Duodenal mucosa (tissue), 2 donors: ENCODE measurements at regions not wholly inside any gene's neighbourhood (a gene's known extent, or its start where the extent isn't known, plus 50 kb on each side); places are given as distances from the start of the nearest gene placed in this dataset.

Experiments used
- H3K27ac ChIP-seq: one replicate; pipeline ENCODE4 v1.7.0; 2013; ENCODE audit warnings: low read depth, low read length
- H3K27me3 ChIP-seq, 2 donors: one replicate each; pipeline ENCODE4 v1.7.0; 2013; ENCODE audit warnings: low read length in 2 of 2, control low read depth in 1 of 2; ENCODE audit not compliant: insufficient read depth in 2 of 2, control insufficient read depth in 1 of 2
- H3K36me3 ChIP-seq, 2 donors: one replicate each; pipeline ENCODE4 v1.7.0; 2013; ENCODE audit warnings: low read length in 2 of 2, control low read depth in 1 of 2; ENCODE audit not compliant: insufficient read depth in 2 of 2, control insufficient read depth in 1 of 2
- H3K4me1 ChIP-seq, 2 donors: one replicate each; pipeline ENCODE4 v1.7.0; 2013; ENCODE audit warnings: low read length in 2 of 2, control low read depth in 1 of 2; ENCODE audit not compliant: insufficient read depth in 2 of 2, control insufficient read depth in 1 of 2
- H3K4me3 ChIP-seq, 2 donors: one replicate each; pipeline ENCODE4 v1.7.0; 2013; ENCODE audit warnings: low read length in 2 of 2, low read depth in 1 of 2
- H3K9ac ChIP-seq, 2 donors: one replicate each; pipeline ENCODE4 v1.7.0; 2013; ENCODE audit warnings: low read length in 2 of 2, low read depth in 1 of 2
- H3K9me3 ChIP-seq, 2 donors: one replicate each; pipeline ENCODE4 v1.7.0; 2013; ENCODE audit warnings: low read length in 2 of 2, control low read depth in 1 of 2; ENCODE audit not compliant: control insufficient read depth in 1 of 2

- no peaks in the 10 kb centered on the region for H3K9me3 ChIP-seq
- no peaks in the 10 kb centered on the region for H3K36me3 ChIP-seq
- H3K27me3 ChIP-seq, result no peaks in the 10 kb centered on the region
- H3K9ac ChIP-seq, result no peak overlapping the region
- H3K27ac ChIP-seq, result no peak overlapping the region
- no peak overlapping the region for H3K4me3 ChIP-seq
- H3K4me1 ChIP-seq, result no peaks in the 10 kb centered on the region
Measured at GRCh38 chrX:20971250-20971649, 403.0 kb upstream of the CNKSR2 start.

- no peak overlapping the region for H3K4me3 ChIP-seq
- H3K4me1 ChIP-seq, result no peaks in the 10 kb centered on the region
- H3K36me3 ChIP-seq, result no peaks in the 10 kb centered on the region
- no peaks in the 10 kb centered on the region for H3K27me3 ChIP-seq
- H3K27ac ChIP-seq, result no peak overlapping the region
- no peak overlapping the region for H3K9ac ChIP-seq
- H3K9me3 ChIP-seq, result no peaks in the 10 kb centered on the region
Measured at GRCh38 chrX:20969565-20969964, 404.7 kb upstream of the CNKSR2 start.

- Histone ChIP-seq H3K36me3 (no peaks in the 10 kb centered on the region), H3K4me3 (no peak overlapping the region), H3K27me3 (no peaks in the 10 kb centered on the region), H3K4me1 (no peaks in the 10 kb centered on the region), H3K9me3 (no peaks in the 10 kb centered on the region), H3K9ac (no peak overlapping the region), H3K27ac (no peak overlapping the region)
Measured at GRCh38 chrX:20968996-20969395, 405.2 kb upstream of the CNKSR2 start.

DNA sequence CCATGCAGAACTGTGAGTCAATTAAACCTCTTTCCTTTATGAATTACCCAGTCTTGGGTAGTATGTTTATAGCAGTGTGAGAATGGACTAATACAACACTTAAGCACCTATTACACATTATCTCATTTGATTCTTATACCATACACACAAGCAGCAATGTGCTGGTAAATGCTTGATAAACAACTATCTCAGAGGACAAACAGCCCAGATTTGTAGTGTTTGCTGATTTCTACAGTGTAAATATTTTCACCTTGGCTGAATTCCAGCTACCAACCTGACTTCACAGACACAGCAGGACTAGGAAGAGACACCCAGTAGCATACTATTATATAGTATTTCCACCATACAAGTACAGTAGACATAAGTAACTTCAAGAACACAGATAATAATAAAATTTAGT lies 406.5 kb upstream of the CNKSR2 start:
- Histone ChIP-seq H3K27ac (no peak overlapping the region), H3K9me3 (no peaks in the 10 kb centered on the region), H3K9ac (no peak overlapping the region), H3K27me3 (no peaks in the 10 kb centered on the region), H3K36me3 (no peaks in the 10 kb centered on the region), H3K4me3 (no peak overlapping the region), H3K4me1 (no peaks in the 10 kb centered on the region)

DNA sequence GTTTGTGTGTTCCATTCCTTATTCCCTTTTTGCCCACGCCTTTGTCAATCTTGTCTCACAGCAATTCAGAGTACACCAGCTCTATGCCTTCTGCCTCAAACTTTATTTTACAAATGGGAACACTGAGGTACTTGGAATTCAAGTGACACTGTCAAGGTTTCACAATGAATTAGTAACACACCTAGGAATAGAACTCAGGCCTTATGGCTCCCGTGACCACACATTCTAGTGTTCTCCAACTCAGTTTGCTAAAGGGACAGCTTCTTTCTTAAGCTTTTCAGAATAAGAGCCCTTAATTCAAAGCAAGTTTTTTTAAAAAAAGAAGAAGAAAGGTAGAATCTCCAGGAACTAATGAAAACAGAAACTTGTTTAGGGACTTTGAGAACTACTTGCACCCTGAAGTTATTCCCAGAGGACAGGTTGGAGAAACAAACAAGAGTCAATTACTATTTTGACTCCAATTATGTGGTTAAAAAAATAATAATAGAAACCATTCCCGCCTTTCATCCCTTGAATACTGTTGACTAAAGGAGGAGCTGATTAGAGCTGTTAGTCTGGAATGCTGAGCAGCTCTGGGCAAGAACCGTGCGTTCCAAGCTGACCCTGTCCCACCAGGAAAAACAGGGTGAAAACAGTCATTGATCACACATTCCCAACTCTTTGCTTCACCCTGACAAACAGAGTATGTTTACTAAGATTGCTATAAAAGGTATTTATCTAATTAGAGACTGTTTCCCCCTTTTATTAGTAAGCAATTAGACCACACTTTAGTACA lies 408.8 kb upstream of the CNKSR2 start:
- Histone ChIP-seq H3K4me3 (no peak overlapping the region), H3K9ac (no peak overlapping the region), H3K27ac (no peak overlapping the region), H3K4me1 (no peaks in the 10 kb centered on the region), H3K36me3 (no peaks in the 10 kb centered on the region), H3K27me3 (no peaks in the 10 kb centered on the region), H3K9me3 (no peaks in the 10 kb centered on the region)

GRCh38 chrX:20954014-20954413 lies 420.2 kb upstream of the CNKSR2 start:
- Histone ChIP-seq H3K9me3 (no peaks in the 10 kb centered on the region), H3K4me1 (no peaks in the 10 kb centered on the region), H3K36me3 (no peaks in the 10 kb centered on the region), H3K27me3 (no peaks in the 10 kb centered on the region), H3K4me3 (no peak overlapping the region), H3K27ac (no peak overlapping the region), H3K9ac (no peak overlapping the region)

DNA sequence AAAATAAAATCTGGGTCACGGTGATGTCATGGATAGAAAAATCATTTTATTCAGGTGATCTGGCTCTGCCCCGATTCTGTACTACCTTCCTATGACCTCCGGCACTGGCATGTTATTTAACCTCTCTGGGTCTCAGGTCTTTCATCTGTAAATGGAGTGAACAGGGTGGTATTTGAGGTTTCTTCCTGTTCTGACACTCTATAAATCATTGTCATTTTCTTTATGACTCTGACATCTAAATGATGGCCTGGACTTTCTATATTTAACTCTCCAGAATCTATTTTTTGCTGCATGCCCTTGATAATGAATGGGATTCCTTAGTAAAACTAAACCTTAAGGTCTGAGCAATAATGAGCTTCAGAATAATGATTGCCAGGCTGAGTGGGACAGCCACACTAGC lies 422.0 kb upstream of the CNKSR2 start:
- Histone ChIP-seq H3K36me3 (no peaks in the 10 kb centered on the region), H3K9me3 (no peaks in the 10 kb centered on the region), H3K4me3 (no peak overlapping the region), H3K4me1 (no peaks in the 10 kb centered on the region), H3K27ac (no peak overlapping the region), H3K9ac (no peak overlapping the region), H3K27me3 (no peaks in the 10 kb centered on the region)

DNA sequence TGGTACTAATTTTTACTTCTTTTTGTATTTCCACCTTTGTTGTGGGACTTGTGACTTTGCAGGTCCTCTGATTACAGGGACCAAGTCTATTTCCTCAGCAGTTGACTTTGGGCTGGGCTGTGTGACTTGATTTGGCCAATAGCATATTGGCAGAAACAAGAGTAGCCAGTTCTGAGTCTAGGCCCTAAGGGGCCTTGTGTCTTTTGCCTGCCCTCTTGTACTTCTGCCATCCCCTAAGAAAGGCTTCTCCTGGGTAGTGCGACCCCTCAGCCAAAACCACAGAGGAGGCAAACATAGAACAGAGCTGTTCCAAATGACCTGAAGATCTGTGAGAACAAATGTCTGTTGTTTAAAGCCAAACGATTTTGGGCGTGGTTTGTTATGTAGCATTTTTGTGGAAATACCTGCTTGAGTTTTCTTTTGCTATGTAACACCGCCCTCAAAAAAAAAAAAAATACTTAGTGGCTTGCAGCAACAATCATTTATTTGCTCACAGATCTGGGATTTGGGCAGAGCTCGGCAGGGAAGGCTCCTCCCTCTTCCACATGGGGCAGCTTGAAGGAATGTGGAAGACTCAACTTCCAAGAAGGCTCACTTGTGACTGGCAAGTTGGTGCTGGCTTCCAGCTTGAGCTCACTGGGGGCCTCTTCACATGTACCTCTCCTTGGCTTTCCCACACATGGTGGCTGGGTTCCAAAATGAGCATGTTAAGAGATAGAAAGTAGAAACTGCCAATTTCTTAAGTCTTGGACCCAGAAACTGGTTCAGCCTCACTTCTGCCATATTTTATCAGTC lies 423.0 kb upstream of the CNKSR2 start:
- Histone ChIP-seq H3K27me3 (no peaks in the 10 kb centered on the region), H3K4me1 (no peaks in the 10 kb centered on the region), H3K4me3 (no peak overlapping the region), H3K27ac (no peak overlapping the region), H3K9me3 (no peaks in the 10 kb centered on the region), H3K36me3 (no peaks in the 10 kb centered on the region), H3K9ac (no peak overlapping the region)

GRCh38 chrX:20947411-20947912 lies 426.8 kb upstream of the CNKSR2 start:
- Histone ChIP-seq H3K27me3 (no peaks in the 10 kb centered on the region), H3K27ac (no peak overlapping the region), H3K4me1 (no peaks in the 10 kb centered on the region), H3K36me3 (no peaks in the 10 kb centered on the region), H3K4me3 (no peak overlapping the region), H3K9me3 (no peaks in the 10 kb centered on the region), H3K9ac (no peak overlapping the region)

DNA sequence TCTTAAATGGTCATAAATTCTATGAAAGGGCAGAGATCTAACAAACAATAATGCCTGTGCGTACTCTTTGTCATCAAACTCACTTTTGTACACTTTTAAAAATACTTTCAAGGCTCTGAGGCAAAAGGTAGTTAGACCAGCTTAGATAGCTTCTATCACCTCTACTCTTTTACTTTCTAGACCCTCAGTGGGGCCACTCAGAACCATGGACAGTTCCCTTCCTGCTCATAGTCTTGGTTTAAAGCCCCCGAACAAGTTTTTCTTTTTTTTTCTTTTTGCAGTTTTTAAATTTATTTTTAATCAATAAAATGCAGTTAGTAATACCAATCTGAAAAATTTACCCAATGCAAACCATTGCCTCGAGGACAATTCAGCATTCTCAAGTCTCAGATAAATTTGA lies 460.5 kb upstream of the CNKSR2 start:
- H3K27ac ChIP-seq, result no peak overlapping the region
- H3K36me3 ChIP-seq, result no peaks in the 10 kb centered on the region
- no peak overlapping the region for H3K4me3 ChIP-seq
- H3K9me3 ChIP-seq, result no peaks in the 10 kb centered on the region
- no peaks in the 10 kb centered on the region for H3K4me1 ChIP-seq
- no peak overlapping the region for H3K9ac ChIP-seq
- no peaks in the 10 kb centered on the region for H3K27me3 ChIP-seq
